NCI-H1436 treated with DMSO at 0.1 percent for 48 hours (cell line): ENCODE measurements at regions not wholly inside any gene's neighbourhood (a gene's known extent, or its start where the extent isn't known, plus 50 kb on each side); places are given as distances from the start of the nearest gene placed in this dataset.

ENCODE experiments used
- DNase-seq: peaks from one replicate; lab custom pipeline; 2025; lab: John Stamatoyannopoulos, UW

DNA sequence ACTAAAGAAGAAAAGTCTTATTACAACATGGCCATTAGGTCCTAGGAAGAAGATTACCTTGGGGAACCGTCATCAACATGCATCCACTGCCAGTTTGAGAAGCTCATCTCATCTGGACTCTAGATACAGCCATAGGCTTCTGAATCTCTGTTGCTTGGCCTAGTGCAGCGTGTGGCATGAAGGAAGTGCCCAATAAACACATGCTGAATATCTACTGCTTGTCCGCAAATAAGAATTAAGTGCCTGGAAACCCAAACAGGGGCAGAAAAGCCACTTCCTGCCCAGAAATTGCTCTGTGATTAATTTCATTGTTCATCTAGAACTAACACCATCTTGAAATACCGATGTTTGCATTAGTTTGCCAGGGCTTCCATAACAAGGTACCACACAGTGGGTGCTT, 241.1 kb upstream of the KLF3 start:
- no peak for DNase-seq

DNA sequence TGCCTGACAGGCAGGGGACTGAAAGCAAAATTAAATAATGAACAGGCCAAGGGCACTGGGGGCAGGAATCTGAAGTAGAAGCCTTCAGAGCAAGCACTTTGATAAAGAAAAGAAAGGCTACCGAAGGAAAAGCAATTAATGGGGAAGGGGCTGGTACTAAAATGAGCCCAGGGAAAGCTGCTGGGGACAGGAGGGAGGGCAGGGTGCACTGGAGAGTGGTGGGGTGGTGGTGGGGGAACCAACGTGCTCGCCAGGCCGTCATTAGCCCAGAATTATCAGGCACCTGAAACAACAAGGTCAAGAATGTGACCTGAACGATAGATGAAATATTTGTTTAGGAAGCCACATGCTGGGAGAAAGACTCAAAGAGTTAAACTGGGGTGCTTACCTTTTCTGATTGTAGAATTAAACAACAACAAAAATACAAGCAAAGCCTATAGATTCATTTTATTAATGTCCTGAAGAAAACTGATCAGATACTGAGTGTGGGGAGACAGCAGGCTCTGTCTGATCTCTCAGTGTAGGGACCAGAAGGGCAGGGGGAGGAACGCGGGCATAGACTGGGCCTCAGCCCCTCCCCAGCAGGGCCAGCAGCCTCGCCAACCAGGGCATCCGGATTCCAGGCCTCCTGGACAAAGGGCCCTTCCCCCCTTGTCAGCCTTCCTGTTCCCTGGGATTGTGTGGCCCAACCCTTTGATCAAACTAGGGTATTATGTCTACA, 239.7 kb upstream of the KLF3 start:
- DNase-seq, result no peak

DNA sequence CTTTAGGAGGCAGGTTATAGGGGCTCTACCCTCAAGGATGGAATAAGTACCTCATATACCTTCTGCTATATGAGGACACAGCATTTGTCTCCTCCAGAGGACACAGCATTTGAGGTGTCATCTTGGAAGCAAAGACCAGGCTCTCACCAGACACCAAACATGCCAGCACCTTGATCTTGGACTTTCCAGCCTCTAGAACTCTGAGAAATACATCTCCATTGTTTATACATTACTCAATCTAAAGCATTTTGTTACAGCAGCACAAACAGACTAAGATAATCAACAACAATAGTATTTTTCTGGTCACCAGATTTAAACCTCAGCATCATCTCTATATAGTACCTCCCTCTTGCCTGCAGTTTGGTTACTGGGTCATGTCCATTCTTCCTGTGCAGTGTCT, 237.5 kb upstream of the KLF3 start:
- DNase-seq, result no peak

DNA sequence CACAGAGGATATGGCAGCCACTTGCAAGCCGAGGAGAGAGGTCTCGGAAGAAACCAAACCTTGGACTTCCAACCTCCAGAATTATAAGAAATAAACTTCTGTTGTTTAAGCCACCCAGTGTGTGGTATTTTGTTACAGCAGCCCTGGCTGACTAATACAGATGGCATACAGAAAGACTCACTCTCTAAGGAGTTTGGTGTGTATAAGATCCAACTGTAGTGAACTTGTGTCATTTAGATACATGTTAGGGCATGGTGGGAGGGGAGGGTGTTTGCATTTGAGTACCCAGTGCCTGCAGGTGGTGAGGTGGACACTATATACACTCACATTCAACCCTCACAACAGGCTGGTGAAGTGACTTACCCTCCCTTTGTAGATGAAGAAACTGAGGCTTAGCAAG, 233.2 kb upstream of the KLF3 start:
- no peak for DNase-seq

DNA sequence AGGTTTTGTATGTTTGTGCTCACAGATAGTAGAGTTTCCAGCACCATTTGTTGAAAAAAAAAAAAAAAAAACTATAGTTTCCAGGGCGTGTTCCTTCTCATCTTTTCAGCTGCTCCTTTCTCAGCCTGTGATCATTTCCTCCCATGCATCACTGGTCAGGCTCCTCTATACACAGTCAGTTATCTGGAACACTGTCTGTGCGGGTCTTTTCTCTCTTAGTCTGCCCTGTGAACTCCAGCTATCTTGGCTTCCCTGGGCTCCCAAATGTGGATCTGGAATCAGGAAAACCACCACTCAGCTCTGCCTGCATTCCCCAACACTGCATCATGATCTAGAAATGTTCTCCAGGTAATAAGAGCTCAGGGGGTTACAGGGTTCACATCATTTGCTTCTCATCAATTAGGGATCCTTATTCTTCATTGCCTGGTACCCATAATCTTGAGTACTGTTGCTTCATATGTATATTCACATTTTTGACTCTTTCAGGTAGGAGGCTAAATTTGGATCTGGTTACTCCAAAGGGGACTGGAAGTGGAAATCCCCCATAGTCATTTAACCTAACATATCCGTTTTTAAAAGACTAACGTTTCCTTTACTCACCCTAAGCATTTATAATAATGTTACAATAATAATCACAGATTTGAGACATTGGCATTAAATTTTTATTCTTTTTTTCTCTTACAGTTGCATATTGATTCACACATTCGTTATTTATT, 221.8 kb upstream of the KLF3 start:
- no peak for DNase-seq

DNA sequence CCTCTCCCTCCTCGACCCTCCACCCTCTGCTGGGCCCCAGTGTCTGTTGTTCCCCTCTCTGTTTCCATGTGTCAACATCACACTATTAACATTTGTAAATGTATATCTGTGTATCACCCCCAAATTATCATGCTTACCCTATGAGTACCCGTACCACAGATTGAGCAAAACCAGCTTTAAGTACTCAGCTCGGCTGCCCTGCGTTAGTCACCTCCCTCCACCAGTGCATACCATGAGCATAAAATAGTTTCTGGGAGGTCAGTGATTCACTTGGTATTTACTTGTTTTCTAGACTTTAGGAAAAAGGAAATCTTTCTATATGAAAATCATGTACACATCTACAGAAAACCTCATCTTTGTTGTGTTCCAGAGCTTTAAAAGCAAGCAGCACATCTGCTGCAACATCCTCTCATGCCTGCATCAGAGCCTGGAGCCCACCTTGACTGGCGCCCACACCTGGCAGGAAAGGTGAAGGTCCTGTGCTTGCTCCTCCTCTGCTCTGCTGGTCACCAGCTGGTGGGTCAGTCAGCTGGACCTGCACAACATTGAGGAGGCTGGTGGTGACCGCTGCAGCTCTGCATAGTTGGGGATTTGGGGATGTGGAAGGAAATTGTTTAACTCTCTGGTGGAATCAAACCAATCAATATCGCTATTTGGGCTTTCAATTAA, 214.4 kb upstream of the KLF3 start:
- DNase-seq, result no peak

DNA sequence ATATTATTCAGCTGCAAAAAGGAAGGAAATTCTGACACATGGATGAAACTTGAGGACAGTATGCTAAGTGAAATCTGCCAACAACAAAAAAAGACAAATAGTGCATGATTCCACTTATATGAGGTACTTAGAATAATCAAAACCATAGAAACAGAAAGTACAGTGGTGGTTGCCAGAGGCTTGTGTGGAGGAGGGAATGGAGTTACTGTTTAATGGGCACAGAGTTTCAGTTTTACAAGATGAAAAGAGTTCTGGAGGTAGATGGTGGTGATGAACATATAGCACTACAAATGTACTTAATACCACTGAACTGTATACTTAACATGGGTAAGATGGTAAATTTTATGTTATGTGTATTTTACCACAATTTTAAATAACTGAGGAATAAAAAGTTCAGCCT, 212.0 kb upstream of the KLF3 start:
- no peak for DNase-seq

DNA sequence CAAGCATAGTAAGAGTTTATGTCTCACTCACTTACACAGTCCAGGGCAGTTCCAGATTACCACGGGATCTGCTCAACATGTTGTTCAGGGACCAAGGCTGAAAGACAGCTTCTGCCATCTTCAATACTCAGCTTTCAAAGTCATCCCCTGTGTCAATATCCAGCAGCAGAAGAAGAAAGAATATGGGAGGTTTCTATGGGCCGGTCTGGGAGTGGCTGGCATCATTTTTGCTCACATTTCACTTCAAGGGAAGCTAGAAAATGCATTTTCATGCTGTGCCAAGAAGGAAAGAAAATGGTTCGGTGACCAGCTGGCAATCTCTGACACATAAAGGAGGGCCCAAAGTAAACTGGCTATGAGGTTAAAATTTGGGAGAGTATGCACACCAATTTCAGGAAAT, 211.5 kb upstream of the KLF3 start:
- no peak for DNase-seq

DNA sequence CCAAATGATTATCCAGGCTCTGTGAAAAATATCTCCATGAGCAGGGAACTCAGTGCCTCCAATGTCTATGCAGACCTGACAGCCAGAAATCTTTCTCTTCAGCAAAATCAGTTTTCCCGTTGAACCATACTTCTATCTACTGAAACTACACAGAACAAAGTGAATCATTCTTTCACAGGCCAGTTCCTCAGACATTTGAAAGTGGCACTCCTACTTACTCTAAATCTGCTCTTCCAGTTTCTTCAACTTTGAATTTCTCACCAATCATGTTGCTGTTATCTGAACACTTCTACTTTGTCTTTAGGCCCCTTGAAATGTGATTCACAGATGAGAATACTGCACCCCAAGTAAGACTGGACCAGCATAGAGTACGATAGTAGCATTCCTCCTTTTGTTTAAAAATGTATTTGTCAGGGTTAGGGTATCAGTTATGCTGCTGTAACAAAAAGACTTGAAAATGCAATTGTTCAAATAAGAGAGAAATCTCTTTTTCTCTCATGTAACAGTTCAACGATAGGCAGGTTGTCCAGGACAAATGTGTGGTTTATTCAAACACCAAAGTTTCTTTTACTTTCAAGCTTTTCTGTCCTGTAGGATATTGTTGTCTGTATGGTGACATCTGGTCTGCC, 210.6 kb upstream of the KLF3 start:
- no peak for DNase-seq

DNA sequence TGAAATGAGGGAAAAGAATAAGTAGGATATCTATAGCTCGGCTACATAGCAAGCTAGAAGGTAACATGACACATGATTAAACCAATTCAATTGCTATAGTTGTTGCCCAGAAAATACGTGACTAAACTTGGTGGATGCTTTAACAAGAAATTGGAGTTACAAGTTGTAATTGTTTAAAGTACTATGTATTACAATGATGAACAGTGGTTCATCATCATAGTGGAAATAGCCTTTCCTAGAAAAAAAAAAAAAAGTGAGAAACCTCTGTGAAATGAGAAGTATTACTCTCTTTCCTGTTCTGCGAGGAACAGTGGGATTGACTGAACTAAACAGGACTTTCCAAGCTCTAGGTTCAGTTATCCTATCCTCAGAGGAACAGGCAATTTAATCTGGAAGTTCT, 209.7 kb upstream of the KLF3 start:
- no peak for DNase-seq

DNA sequence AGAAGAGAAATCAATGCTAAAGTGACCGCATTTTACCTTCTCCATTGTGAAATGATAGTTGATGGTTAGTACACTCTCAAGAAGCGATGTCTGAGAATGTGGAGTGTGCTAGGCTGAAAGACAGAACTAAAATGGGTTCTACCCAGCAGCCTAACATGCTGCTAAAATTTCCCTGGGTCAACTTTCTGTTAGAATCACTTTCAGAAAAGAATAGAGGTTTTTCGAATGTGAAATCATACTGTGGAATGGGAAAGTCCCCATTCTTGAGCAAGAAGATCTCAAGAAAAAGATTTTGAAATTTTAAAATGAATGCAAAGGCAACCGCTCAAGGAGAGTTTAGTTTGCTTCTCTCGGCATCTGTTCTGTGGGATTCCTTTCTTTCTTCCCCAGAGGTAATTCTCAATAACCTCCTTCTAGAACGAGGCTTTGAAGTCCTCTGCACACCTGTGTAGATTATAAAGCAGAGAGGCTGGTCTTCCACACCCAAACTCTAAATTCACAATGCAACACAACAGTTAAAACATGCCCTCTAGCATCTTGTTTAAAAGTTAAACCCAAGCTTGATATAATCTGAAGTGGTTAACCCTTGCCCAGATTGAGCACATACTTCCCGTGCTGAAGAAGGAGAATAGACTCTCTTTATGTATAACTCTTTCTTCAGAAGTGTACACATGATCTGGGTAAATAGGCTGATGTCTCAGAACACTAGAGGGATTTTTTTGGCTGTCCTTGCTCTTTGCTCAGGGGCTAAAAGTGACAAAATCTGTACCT, 208.7 kb upstream of the KLF3 start:
- DNase-seq, result no peak

DNA sequence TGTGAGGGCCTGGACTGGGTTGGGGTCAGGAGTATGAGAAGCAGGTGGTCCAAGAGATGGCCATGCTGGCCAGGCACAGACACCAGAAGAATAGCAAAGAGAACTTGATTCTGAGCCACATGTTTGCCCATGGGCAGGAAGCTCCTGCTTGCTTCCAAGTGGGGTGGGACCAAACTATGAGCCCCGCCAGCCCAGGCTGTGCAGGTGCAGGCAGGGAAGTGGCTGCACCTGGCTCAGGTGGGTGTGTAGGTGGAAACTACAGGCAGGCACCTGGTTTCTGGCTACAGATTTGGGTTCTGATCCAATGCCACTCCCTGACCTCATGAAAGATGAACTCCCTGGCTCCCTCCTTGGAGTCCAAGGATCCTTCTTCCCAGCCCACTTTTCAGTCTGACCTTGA, 207.9 kb upstream of the KLF3 start:
- DNase-seq, result no peak

DNA sequence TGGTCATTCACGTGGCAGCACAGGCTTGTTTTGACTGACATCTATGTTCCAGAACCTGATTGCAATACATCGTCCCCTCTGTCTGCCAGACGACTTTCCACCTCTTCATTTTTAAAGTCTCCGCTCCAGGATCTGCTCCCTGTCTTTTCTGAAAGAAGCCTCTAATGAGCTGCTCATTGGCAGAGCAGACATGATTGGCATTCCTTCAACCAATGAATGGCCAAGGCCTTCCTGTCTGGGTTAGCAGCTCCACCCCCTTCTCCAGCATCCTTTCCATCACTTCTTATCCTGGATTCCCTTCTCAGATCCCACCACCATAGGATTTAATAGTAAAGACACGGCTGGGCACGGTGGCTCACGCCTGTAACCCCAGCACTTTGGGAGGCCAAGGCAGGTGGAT, 202.7 kb upstream of the KLF3 start:
- DNase-seq, result no peak

DNA sequence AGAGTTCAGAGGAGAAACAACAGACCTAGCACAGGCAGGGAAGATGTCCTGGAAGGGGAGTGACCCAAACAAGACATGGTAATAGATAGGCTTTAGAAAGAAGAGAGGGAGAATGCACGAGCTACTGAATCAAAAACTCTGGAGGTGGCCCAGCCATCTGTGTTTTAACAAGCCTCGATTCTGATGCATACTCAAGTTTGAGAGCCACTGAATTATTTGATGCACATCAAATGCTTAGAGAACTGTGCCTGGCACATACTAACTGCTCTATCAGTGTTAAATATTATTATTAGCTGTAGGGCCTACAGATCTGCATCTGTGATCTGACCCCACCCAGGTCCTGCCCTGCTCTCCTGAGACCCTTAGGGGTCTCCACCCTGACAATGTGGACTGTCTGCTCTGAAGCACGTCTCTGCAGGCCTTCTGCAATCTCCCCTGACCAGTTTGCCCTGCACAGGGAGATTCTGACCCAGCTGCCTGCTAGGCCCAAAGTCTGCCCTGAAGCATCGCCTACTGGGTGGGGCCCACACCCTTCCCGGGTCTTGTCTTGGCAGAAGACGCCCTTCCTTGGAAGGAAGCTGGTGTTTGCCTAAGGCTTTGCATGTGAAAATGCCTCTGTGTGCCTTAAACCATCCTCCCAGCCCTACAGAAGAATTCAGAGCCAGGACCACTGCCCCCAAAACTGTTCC, 201.5 kb upstream of the KLF3 start:
- no peak for DNase-seq

DNA sequence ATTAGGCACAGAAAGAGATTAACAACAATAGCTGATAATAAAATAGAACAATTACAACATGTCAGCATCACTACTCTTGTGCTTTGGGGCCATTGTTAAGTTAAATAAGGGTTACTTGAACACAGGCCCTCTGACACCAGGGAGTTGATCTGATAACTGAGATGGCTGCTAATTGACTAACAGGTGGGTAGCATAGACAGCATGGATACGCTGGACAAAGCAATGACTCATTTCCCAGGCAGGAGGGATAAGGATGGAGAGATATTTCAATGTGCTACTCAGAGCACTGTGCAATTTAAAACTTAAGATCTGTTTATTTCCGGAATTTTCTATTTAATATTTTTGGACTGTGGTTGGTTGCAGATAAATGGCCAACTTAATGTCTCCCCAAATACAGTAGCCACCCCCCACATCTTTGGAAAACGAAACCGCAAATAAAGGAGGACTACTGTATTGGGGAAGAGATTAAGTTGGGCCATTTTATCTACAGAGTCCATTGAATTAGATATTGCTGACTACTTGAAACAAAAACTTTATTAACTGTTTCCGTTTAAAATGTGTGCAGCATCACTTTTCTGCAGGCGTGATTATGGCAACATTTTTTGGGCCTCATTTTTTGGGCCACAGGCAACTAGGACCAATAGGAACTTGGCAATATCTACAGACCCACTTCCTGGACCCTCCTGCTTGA, 200.6 kb upstream of the KLF3 start:
- DNase-seq, result no peak

DNA sequence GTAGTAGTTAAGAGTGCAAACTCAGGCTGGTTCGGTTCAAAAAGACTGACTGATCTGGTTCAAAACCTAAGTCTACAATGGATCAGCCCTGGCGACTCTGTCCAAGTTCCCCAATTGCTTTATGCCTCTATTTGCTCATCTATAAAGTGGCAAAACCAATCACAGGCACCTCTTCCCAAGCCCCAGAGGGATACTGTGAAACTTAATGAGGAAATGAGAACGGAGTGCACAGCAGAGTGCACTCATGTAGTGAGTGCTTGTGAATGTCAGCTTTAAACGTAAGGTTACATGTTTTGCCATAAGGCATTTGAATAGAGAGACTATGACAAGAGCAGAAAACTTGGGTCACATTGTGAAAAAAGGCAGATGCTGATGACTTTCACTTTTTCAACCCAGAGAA, 199.7 kb upstream of the KLF3 start:
- no peak for DNase-seq

DNA sequence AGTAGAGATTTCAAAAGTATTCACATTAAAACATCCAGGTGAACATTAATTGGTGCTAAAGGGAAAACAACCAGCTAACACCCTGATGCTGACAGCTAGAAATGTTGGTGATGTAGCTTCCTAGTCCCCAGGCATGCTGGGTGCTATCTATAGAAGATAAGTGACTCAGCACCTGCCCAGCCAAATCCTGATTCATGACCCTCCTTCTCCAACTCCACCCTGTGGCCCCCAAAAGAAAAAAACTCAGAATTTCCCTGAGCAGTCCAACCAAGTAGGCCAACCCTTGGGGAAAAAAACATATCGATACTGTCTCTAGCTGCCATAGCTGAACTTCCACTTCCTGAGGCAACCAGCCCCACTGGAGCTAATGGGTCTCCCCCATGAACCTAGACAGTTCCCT, 197.6 kb upstream of the KLF3 start:
- DNase-seq, result no peak

DNA sequence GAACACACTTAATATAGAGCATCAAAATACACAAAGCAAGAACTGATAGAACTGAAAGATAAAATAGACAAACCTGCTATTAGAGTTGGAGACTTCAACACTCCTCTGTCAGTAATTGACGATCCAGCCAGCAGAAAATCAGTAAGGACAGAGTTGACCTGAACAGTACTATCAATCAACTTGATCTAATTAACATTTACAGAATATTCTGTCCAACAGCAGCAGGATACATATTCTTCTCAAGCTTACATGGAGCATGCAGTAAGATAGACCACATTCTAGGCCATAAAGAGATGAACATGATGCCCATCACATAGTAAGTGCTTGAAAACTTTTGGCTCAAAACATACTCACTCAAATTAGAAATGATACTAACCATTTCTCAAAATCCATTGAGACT, 196.7 kb upstream of the KLF3 start:
- no peak for DNase-seq

DNA sequence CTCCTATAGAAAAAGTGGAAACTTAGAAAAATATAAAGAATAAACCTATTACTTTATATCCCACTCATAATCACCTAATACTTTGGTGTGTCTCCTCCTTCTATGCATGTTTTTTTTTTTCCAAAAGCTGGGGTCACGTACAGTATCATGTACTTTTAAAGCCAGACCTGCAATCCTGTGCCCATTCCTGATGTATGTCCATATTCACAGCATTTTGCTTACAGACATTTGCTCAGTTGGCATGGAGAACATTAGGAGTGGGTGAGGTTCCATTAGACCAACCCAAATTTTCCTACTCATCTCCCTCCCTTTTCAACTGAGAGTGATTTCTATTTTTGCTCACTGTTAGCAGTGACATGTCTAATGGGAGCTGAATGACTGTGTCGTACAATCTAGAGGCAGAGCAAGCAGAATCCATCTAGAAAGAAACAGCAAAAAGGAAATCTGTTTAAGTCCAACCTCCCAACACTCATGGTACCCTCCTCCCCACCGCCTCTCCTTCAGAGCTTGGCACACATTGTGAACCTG, 195.6 kb upstream of the KLF3 start:
- no peak for DNase-seq

DNA sequence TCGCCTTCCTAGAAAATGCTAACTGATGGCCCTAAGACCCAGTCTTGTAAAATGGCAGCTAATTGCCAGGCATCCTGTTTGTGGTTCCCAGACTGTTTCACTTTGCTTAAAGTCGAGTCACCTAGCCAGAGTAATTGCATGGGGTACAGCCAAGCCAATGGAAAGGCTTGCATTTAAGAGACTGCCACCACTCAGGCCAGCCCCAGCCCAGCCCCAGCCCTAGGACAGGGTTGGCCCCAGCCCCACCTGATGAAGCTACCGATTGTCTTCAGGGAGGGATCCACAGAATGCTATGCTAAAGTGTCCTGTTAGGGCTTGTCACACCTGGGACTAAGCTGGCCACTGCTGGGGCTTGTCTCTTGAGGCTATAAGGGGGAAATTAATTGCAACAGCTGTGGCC, 194.6 kb upstream of the KLF3 start:
- no peak for DNase-seq
